ENCODE measurements at regions not wholly inside any gene's neighbourhood (a gene's known extent, or its start where the extent isn't known, plus 50 kb on each side); places are given as distances from the start of the nearest gene placed in this dataset.

DNA sequence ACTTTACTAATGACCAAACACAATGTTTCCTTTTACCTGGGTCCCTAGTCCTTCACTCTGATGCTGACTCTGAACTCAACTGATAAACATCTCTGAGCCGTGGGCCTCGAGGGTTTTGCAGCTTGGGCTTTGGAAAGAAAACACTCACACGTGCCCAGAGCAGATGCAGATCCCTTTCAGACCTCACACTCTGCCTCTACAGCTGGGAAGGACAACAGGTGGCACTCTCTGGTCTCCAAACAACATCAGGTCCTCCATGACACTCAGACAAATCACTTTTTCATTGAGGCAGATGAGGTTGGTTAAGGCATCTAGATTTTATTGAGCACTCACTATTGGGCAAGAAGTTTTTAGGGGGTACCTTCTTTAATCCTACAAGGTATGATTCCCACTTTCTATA is 64.7 kb upstream of the NTRK3 start:
- TF ChIP-seq ZFX (IDR thresholded peaks at IDR 0.05; ENCODE audit: borderline replicate concordance) = no peak
- TF ChIP-seq, protein P1, sequence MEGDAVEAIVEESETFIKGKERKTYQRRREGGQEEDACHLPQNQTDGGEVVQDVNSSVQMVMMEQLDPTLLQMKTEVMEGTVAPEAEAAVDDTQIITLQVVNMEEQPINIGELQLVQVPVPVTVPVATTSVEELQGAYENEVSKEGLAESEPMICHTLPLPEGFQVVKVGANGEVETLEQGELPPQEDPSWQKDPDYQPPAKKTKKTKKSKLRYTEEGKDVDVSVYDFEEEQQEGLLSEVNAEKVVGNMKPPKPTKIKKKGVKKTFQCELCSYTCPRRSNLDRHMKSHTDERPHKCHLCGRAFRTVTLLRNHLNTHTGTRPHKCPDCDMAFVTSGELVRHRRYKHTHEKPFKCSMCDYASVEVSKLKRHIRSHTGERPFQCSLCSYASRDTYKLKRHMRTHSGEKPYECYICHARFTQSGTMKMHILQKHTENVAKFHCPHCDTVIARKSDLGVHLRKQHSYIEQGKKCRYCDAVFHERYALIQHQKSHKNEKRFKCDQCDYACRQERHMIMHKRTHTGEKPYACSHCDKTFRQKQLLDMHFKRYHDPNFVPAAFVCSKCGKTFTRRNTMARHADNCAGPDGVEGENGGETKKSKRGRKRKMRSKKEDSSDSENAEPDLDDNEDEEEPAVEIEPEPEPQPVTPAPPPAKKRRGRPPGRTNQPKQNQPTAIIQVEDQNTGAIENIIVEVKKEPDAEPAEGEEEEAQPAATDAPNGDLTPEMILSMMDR (IDR thresholded peaks at IDR 0.05) = no peak
- H3K27ac ChIP-seq = no peak overlapping the region

DNA sequence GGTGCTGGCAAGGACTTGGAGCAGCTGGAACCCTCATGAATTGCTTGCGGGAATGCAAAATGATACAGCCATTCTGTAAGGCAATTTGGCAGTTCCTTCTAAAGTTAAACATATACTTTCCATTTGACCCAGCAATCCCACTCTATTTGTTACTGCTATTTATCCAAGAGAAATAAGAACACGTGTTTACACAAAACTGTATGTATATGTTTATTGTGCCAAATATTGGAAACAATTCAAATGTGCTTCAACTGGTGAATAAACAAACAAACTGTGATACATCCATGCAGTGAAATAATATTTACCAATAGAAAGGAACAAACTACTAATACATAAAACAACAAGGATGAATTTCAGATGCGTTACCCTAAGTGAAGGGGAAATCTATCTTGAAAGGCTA is 60.0 kb upstream of the NTRK3 start:
- TF ChIP-seq ZFX (IDR thresholded peaks at IDR 0.05; ENCODE audit: borderline replicate concordance) = no peak
- TF ChIP-seq, protein P1 (IDR thresholded peaks at IDR 0.05) = no peak
- H3K27ac ChIP-seq = no peak overlapping the region

DNA sequence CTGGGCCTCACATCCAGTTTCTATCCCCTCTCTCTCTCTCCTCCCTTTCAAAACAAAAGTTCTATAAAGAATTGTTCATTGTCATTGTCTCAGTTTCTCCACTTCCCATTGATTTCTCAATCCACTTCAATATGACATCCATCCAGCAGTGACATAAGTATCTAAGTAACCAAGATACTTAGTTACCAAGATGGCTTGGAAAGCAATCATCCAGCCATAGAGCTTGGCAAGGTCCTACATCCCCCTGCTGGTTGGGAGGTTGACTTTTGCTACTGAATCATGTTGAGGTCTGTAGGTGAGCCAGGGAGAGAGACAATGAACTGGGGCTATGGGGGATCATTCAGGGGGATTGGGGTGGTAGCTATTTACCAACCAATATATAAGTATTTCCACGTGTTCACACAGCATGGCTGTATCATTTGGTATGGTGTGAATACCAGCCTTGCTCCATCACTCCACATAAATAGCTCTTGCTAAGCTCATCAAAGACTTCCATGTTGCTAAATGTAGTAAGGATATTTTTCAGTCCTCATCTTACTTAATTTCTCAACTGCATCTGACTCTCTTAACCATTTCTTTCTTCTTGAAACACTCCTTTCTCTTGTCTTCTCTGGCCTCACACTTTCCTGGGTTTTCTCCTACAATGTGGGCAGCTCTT is 58.8 kb upstream of the NTRK3 start:
- TF ChIP-seq ZFX (IDR thresholded peaks at IDR 0.05; ENCODE audit: borderline replicate concordance) = no peak
- TF ChIP-seq, protein P1 (IDR thresholded peaks at IDR 0.05) = no peak
- H3K27ac ChIP-seq = no peak overlapping the region

DNA sequence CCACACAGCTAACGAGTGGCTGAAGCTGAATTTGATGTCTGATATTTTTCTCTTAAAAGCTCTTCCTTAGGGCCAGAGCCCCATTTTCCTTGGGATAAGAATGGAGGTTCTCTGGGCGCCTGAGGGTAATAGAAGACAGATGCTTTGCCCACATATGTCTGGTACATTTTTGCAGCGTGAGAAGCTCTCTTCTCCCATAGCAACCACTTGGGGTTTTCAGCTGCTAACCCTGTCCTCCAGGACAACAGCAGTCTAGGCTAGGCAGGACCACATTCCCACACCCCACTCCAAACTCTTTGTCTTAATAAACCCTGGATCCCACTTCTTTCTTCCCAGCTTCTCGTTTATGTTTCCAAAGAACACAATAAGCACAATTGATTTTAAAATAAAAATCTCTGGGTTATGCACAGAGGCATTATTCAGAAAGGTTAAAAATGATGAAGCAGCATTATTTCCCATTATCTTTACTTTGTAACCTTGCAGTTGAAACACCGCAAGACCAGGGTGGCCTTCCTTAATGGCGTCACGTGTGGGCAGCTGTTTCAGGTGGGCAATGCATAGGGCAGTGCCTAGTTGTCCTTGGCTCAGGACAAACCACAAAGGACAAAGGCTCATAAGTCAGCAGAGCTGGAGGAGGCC is 56.5 kb upstream of the NTRK3 start:
- TF ChIP-seq, protein P1 (IDR thresholded peaks at IDR 0.05) = no peak
- TF ChIP-seq ZFX (IDR thresholded peaks at IDR 0.05; ENCODE audit: borderline replicate concordance) = no peak
- no peak overlapping the region for H3K27ac ChIP-seq

DNA sequence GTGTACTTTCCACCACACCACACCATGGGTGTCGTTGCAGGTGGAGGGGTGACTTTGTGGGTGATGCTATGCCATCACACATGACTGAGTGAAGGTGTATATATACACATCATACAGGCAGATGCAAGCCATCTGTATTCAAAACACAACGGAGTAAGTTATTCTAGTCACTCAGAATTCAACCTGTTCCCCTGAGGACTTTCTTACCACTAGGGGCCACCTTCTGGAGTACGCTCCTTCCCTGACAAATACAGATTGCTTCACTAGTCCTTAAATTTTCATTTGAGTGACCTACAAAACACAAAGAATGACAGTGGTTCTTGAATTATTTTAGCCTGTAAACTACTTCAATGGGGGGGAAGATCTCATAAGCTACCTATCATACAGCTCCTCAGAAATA is 52.8 kb upstream of the NTRK3 start:
- H3K27ac ChIP-seq = no peak overlapping the region
- TF ChIP-seq, protein P1 (IDR thresholded peaks at IDR 0.05) = no peak
- TF ChIP-seq ZFX (IDR thresholded peaks at IDR 0.05; ENCODE audit: borderline replicate concordance) = no peak

DNA sequence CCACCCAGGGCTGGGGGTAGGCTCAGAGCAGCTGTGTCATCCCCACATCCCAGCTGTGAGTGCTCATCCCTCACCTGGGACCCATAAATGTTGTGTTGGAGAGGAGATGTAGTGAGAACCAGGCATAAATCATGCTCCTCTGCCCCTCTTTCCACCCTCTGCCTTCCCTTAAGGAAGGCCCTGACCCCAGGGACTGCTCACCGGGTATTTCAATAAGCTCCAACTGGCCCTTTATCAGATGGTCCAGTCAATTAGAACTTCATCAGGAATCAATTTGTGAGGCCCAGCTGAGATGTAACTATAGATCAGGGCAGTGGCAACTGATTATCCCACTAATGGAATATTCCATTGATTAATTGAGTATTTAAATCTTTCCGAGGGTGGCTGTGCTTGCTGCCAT is 50.8 kb upstream of the NTRK3 start:
- TF ChIP-seq ZFX (IDR thresholded peaks at IDR 0.05; ENCODE audit: borderline replicate concordance) = no peak
- TF ChIP-seq, protein P1 (IDR thresholded peaks at IDR 0.05) = no peak
- H3K27ac ChIP-seq = no peak overlapping the region
